Superior temporal gyrus (tissue), 1 donor: ENCODE measurements at regions not wholly inside any gene's neighbourhood (a gene's known extent, or its start where the extent isn't known, plus 50 kb on each side); places are given as distances from the start of the nearest gene placed in this dataset.

ENCODE experiments used
- DNase-seq: peaks from one replicate; pipeline ENCODE4 v3.0.0-alpha.2; 2016; ENCODE audit errors: extremely low spot score

DNA sequence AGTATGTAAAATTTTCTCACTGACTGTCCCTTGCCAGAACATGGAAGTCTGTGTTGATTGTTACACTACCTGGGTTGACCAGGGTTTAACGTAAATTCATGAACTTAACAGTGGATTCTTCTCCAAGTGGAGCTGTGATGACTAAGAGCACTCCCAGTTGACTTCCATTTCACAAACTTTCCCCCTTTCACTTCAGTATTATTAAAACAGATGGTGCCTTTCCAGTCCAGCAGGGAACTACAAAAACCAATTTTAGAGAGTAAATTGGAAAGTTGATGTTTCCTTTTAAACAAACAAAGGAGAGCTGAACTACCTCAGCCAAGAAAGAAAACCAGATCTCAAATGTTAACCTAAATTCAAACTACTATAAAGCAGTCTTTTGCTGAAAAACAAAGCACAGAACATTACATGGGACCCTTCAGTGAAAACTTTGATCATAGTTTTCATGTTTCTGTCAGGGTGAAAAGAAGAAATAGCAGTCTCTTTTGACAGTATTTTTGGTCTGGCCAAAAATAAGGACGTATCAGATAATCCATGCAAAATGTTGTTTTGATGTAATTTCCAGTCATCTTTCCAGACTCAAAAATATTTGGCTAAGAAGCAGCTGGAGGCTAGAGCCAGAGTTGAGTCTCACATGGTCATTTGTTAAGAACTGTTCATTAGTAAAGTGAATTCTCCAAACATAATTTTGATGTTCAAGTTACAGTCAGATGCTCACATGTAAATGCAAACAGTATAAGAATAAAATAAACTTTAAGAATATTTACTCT is 479.9 kb upstream of the AKR1E2 start:
- DNase-seq, result no peak

GRCh38 chr10:4344492-4344994 is 481.5 kb upstream of the AKR1E2 start:
- DNase-seq, result peak; percentile 81

GRCh38 chr10:4343873-4344272 is 482.1 kb upstream of the AKR1E2 start:
- no peak for DNase-seq

- no peak for DNase-seq
Measured at GRCh38 chr10:4343091-4343490, 482.9 kb upstream of the AKR1E2 start.

GRCh38 chr10:4338768-4339167 is 487.2 kb upstream of the AKR1E2 start:
- no peak for DNase-seq

DNA sequence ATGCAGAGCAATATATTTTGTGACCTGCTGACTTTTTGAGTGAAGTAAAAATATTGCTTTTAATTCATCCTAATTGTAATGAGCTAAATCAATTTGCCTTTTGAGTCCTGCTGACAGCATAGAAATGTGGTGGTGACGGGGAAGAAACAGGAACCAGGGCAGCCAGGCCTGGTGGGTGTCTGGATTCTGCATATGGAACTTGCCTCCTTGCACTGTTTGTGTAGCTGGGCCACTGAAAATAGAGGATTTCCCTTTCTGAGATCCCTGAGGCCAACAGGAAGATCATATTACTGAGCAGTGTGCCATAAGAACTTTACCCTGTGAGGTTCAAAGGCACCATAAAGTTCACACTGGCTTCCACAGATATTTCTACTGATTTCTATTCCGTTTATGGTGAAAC is 488.4 kb upstream of the AKR1E2 start:
- DNase-seq, result no peak

GRCh38 chr10:4334871-4335270 is 491.1 kb upstream of the AKR1E2 start:
- no peak for DNase-seq

- DNase-seq, result no peak
Measured at GRCh38 chr10:4334015-4334414, 492.0 kb upstream of the AKR1E2 start.

- DNase-seq, result no peak
Measured at GRCh38 chr10:4333459-4333894, 492.5 kb upstream of the AKR1E2 start.

GRCh38 chr10:4332764-4333458 is 493.1 kb upstream of the AKR1E2 start:
- DNase-seq, result no peak

DNA sequence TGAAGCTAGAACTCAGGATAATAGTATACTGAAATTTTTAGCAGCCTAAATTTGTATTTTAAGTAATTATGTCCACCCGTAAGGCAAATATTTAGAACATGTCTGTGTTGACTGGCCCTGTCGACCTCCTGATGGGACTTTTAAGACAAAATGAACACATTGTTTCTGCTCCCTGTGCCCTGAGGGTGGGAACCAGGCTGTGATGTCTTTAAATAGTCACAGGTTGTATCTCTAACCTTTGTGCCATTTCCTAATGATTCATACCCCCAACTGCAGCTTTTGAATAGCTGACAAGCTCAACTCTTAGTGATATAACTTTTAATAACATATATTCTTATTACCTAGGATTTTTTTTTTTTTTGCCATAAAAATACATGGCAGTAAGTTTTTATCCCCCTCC is 494.9 kb upstream of the AKR1E2 start:
- DNase-seq, result no peak

GRCh38 chr10:4330636-4331035 is 495.4 kb upstream of the AKR1E2 start:
- no peak for DNase-seq

DNA sequence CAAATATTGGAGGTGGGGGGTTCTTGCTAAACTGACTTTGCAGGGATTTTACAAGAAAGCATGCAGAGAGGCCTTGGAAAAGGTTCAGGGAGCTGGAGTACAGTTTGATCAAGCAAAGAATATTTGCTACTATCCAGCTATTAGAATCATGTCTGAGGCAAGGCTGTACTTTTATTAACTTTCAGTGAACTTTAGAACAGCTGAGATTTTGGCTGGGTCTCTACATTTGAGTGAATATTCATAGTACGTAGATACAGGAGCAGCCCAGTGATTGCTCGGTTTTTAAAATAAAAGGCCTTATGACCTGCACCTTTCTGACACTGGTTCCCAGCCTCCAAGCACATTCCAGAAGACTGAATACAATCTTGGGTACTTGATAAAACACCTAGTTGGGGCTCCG is 496.8 kb upstream of the AKR1E2 start:
- no peak for DNase-seq

- no peak for DNase-seq
Measured at GRCh38 chr10:4326647-4327046, 499.4 kb upstream of the AKR1E2 start.

- DNase-seq, result no peak
Measured at GRCh38 chr10:4319870-4320367, 506.1 kb upstream of the AKR1E2 start.

GRCh38 chr10:4316161-4316810 is 509.7 kb upstream of the AKR1E2 start:
- DNase-seq, result peak; percentile 61

- peak; percentile 15 for DNase-seq
Measured at GRCh38 chr10:4315551-4315950, 510.5 kb upstream of the AKR1E2 start.

GRCh38 chr10:4313051-4313450 is 513.0 kb upstream of the AKR1E2 start:
- DNase-seq, result no peak

DNA sequence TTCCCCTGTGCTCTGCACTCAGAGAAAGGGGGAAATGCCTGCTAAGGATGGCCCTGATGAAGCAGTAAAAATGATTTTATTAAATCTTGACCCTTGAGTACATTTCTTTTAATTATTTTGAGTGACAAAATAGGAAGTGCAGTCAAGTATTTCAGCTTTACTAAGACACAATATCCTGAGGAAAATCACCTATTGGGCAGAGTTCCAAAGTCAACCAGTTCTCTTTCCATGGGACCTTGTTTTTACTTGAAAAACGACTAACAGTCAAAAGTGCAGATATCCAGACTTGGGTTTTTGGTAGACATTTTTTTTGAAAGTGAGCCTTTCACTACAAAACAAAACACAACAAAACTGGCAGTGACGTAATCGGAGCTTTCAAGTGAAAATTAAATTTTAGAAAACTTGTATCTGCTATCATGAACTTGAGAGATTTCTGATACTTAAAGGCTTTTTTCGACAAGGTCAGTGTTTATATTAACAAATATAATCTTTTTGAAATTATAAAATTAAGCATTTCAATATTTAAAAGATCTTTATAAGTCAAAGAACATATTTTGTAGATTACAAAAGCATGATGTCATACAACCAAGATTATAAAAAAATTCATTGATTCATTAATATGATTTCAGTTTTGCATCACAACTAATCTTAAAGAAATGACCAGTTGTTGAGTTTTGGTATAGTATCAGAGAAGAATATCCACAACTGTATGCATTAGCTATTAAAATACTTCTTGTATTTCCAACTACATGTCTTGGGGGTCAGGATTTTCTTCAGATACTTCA is 513.8 kb upstream of the AKR1E2 start:
- DNase-seq, result no peak

- DNase-seq, result no peak
Measured at GRCh38 chr10:4310172-4310571, 515.8 kb upstream of the AKR1E2 start.

GRCh38 chr10:4307910-4308309 is 518.1 kb upstream of the AKR1E2 start:
- no peak for DNase-seq

- DNase-seq, result no peak
Measured at GRCh38 chr10:4306871-4307270, 519.1 kb upstream of the AKR1E2 start.
